Embryonic facial prominence (tissue), 1 donor: ENCODE measurements at regions not wholly inside any gene's neighbourhood (a gene's known extent, or its start where the extent isn't known, plus 50 kb on each side); places are given as distances from the start of the nearest gene placed in this dataset.

Experiments
- DNase-seq: peaks from one replicate; pipeline ENCODE4 v3.0.0-alpha.2; 2016; ENCODE audit errors: extremely low spot score

DNA sequence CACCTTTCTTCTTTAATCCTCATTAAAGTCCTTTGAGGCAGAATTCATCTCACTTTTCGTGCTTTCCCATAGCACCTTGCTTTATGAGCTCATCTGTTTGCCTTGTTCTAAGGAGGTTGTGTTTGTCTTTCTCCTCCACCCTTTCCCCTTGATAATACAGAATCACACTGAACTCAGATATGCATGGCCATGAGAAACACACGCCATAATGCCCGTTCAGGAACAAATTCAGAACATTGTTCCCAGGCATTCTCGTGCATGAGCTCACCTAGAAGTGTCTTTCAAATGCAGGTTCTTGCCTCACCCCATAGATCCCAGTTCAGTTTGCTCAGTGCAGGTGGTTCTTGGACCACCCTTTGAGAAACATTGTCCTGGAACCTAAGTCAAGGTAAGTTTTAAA is 71.1 kb downstream of the TMEM114 start:
- DNase-seq, result no peak

DNA sequence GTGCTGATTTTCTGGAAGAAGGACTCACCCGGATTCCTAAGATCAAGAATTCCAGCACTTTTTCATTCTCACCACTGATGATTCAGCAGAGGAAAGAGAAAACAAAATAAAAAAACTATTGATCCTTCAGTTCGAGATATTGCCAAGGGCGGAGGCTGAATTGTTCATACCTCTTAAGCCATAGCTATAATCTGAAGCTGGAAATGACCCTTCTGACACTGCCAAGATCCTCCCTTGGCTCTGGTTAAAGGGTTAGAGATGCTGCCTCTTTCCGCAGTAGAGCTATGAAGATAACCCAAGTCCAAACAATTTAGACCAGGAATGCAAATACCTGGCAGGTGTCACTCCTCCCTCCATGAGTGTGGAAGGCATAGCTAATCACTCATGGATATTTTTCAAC is 73.0 kb downstream of the TMEM114 start:
- DNase-seq, result no peak

DNA sequence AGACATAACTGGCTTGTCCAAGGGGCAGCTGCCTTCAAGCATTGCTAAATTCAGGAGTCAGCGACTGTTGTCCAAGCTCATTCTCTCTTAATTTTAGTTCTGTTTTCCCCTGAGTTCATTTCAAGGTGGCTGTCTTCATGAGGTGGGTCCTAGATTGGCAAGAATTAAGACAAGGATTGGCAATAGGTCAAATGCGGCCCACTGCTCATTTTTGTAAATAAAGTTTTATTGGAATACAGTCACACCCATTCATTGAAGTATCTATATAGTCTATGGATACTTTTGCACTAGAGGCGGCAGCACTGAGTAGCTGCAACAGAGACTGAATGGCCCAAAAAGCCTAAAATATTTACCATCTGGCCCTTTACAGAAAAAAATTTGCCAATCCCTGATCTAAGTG is 73.8 kb downstream of the TMEM114 start:
- DNase-seq, result no peak

- no peak for DNase-seq
Observed at GRCh38 chr16:8512941-8513624, 77.2 kb downstream of the TMEM114 start.

DNA sequence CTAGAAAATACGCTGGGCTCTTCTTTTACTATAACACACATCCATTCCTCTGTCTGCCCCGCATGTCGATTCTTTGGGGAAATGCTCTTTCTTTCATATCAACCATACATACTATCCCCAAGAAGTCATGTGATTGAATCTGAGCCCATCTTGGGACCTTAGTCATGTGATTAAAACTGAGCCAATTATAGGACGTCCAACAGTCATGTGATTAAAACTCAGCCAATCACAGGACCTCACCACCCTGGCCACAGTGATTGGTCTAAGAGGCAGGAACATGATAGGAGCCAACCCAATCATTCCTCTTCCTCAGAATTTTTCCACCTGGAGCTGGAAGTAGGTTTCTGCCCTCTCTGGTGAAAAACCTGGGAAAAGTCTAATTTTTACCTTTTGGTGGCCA is 78.8 kb downstream of the TMEM114 start:
- DNase-seq, result no peak

DNA sequence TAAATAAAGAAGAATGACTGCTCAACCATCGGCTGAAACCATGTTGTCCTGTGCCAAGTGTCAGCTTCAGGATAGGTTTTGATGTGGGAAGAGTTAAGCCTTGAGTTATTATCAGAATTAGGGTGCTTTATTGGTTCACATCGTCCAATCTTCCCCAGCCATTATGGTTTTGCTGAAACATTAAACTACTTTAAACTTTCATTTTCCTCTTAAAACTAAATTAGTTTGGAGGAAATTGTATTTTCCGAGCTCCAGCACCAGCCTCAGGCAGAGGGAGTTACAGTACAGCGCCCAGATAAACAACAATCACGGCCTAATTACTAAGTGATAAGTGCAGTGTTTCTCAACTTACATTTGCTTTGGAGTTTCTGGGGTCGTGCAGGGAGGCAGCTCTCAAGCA is 80.2 kb downstream of the TMEM114 start:
- DNase-seq, result no peak

- no peak for DNase-seq
Observed at GRCh38 chr16:8505327-8505991, 84.9 kb downstream of the TMEM114 start.

DNA sequence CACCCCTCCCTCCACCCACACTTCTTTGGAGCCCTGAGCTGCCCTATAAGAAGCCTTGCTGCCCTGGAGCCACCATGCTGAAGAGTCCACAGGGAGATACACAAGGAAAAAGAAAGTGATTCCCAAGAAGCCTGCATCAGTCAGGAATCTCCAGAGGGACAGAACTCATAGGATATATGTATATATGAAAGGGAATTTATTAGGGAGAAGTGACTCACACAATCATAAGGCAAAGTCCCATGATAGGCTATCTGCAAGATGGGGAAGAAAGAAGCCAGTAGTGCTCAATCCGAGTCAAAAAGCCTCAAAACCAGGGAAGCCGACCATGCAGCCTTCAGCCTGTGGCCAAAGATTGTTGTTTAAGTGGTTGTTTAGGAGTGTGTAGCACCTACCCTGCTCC is 87.9 kb downstream of the TMEM114 start:
- no peak for DNase-seq

GRCh38 chr16:8500351-8500750 is 90.0 kb downstream of the TMEM114 start:
- no peak for DNase-seq

DNA sequence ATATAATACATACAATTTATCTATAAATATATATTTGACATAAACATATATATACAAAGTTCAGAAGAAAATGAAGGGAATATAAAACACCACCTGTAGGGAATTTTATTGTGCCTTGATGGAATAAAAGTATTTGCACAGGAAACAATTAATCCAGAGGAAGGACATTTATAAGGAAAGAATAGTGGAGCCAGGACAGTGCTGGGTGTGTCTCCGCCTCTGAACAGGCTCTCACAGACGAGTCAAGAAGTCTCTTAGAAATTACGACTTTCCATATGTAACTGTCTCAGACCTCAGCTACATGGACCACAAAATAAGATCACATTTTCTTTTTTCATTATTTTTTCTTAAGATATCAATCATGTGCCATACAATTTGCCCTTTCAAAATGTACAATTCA is 93.9 kb downstream of the TMEM114 start:
- DNase-seq, result no peak

- DNase-seq, result no peak
Observed at GRCh38 chr16:8493972-8494371, 96.3 kb downstream of the TMEM114 start.

DNA sequence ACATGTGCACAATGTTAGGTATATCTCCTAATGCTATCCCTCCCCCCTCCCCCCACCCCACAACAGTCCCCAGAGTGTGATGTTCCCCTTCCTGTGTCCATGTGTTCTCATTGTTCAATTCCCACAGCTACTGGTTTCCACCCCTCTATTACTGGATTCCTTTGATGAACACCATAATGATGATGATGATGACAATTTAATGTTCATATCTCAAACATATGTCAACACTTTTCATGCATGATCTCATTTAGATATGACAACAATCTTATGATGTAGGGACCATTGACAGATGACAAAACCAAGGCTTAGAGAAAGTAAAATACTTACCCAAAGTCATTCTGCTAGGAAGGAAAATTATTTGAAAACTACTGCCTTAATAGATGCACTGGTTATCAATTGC is 97.6 kb downstream of the TMEM114 start:
- no peak for DNase-seq

- DNase-seq, result no peak
Observed at GRCh38 chr16:8489580-8489979, 100.7 kb downstream of the TMEM114 start.

- DNase-seq, result no peak
Observed at GRCh38 chr16:8486985-8487384, 103.3 kb downstream of the TMEM114 start.

DNA sequence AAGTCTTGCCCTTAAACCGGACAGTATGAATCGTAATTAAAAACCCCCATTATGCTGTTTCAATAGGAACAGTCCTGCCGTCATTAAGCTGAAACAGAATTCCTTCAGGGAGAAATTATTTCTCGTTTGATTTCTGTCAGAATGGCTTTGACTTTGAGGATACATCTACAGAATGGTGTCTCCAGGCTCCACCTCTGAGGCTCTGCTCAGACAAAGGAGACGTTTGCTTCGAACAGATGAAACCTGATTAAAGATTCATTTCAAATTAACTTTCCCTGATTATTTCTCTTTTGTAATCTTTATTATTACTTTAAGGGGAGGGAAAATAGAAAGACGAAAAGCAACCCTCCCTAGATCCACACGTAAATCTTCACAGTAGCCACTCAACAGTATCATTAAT is 106.9 kb downstream of the TMEM114 start:
- DNase-seq, result no peak

GRCh38 chr16:8481810-8482209 is 108.5 kb downstream of the TMEM114 start:
- DNase-seq, result no peak

GRCh38 chr16:8476824-8477223 is 113.5 kb downstream of the TMEM114 start:
- DNase-seq, result no peak

DNA sequence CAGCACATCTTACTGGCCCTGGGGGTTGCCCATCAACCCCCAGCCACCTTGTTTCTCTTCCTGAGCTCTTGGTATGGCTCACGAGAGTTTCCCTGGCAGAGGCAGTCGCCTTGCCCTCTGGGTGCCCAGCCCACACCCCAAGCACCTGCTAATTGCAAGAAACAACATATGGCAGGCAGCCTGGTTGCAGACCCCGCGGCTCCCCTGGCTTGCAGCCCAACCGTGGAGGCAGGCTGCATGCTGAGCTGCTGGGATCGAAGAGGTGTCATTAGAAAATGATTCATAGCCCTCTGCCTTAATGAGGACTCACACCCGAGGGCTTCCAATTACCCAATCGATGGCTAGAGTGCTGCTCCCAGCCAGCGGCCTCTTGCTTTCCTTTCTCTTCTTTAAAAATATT is 115.7 kb downstream of the TMEM114 start:
- no peak for DNase-seq

GRCh38 chr16:8469102-8469778 is 121.1 kb downstream of the TMEM114 start:
- no peak for DNase-seq

DNA sequence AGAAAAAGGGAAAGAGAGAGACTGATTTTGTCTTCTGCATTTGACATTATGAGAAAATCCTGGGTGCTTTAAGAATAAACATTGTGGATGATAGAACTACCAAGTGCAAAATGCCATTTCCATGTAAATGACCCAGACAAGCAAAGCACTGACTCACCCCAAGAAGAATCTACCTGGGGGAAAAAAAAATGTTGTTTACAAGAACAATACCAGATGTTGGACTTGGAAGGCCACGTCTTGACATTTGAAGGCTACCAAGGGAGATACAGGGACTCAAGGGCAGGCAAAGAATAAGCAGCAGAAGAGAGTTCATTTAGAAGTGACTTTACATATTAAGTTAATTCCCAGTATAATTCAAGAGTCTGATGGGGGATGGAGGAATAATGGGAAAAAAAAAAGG is 125.3 kb downstream of the TMEM114 start:
- no peak for DNase-seq

GRCh38 chr16:8459085-8459733 is 131.1 kb downstream of the TMEM114 start:
- no peak for DNase-seq

GRCh38 chr16:8458481-8459046 is 131.7 kb downstream of the TMEM114 start:
- no peak for DNase-seq
